ENCODE measurements at regions not wholly inside any gene's neighbourhood (a gene's known extent, or its start where the extent isn't known, plus 50 kb on each side); places are given as distances from the start of the nearest gene placed in this dataset.

GRCh38 chr12:85440271-85440670, 160.3 kb downstream of the ALX1 start:
- TF ChIP-seq CTCF (IDR thresholded peaks at IDR 0.05) (no peak), ATF6 (CRISPR knock-in tag; IDR thresholded peaks at IDR 0.05) (no peak), SP1 (CRISPR knock-in tag; conservative IDR thresholded peaks at IDR 0.05) (no peak), JUN (CRISPR knock-in tag; IDR thresholded peaks at IDR 0.05) (no peak), ZNF512 (CRISPR knock-in tag; IDR thresholded peaks at IDR 0.05; ENCODE audit: borderline replicate concordance) (no peak), USF2 (CRISPR knock-in tag; IDR thresholded peaks at IDR 0.05) (no peak), NFYB (CRISPR knock-in tag; conservative IDR thresholded peaks at IDR 0.05; ENCODE audit: low read depth) (no peak), ZNF138 (CRISPR knock-in tag; conservative IDR thresholded peaks at IDR 0.05) (no peak), ARID4B (CRISPR knock-in tag; IDR thresholded peaks at IDR 0.05; ENCODE audit: borderline replicate concordance) (no peak), ZBTB21 (CRISPR knock-in tag; IDR thresholded peaks at IDR 0.05; ENCODE audit: borderline replicate concordance) (no peak)

Data from WTC11 (cell line).